NCI-H2196 treated with DMSO at 0.1 percent for 48 hours (cell line): ENCODE measurements at regions not wholly inside any gene's neighbourhood (a gene's known extent, or its start where the extent isn't known, plus 50 kb on each side); places are given as distances from the start of the nearest gene placed in this dataset.

ENCODE experiments used
- DNase-seq: peaks from one replicate; lab custom pipeline; 2025; ENCODE audit not compliant: unreplicated experiment; lab: John Stamatoyannopoulos, UW

- no peak for DNase-seq
These were observed 50.6 kb upstream of the MPEG1 start for GRCh38 chr11:59263225-59263894.
